ENCODE measurements at regions not wholly inside any gene's neighbourhood (a gene's known extent, or its start where the extent isn't known, plus 50 kb on each side); places are given as distances from the start of the nearest gene placed in this dataset.

- dilution Hi-C loops (cut with MboI; ENCODE audit: extremely low pct_ligation_motif_present, low sequenced_read_pairs), result no loop called here
These were observed 199.5 kb upstream of the TMEM196 start for GRCh38 chr7:19972876-19973275.

More at GRCh38 chr7:19972876-19973275, 199.5 kb upstream of the TMEM196 start:
- TF ChIP-seq CTCF (IDR thresholded peaks at IDR 0.05; ENCODE audit: extremely low read depth in 1 of 2, insufficient read depth in 1 of 2, low read depth in 1 of 2, low read length in 2 of 2) (no peak), EZH2 (IDR thresholded peaks at IDR 0.05; ENCODE audit: borderline replicate concordance, low read depth, low read length, severe bottlenecking) (no peak), GATA2 (IDR thresholded peaks at IDR 0.05; ENCODE audit: insufficient read depth, insufficient read length, low read depth, low read length) (no peak), FOS (IDR thresholded peaks at IDR 0.05; ENCODE audit: borderline replicate concordance, insufficient read depth, low read length) (no peak), JUN (IDR thresholded peaks at IDR 0.05; ENCODE audit: borderline replicate concordance, insufficient read depth, insufficient read length, low read depth) (no peak), POLR2AphosphoS5 (IDR thresholded peaks at IDR 0.05; ENCODE audit: insufficient read depth, low read depth, low read length) (no peak), MYC (IDR thresholded peaks at IDR 0.05; ENCODE audit: low read depth, low read length) (no peak), POLR2A (IDR thresholded peaks at IDR 0.05; ENCODE audit: low read depth, low read length) (no peak)
- TF ChIP-seq, protein P1, sequence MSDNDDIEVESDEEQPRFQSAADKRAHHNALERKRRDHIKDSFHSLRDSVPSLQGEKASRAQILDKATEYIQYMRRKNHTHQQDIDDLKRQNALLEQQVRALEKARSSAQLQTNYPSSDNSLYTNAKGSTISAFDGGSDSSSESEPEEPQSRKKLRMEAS (IDR thresholded peaks at IDR 0.05; ENCODE audit: insufficient read depth, insufficient read length), result no peak
- ChIA-PET POLR2A (no interaction called here), CTCF (no interaction called here)
- Histone ChIP-seq H3K79me2 (ENCODE audit: control insufficient read depth, insufficient read depth, low read length) (no peaks in the 10 kb centered on the region), H3K27ac (ENCODE audit: insufficient read depth, low read depth, low read length) (no peak overlapping the region), H3K9me1 (replicated peaks; ENCODE audit: control insufficient read depth, extremely low read depth, insufficient read depth, low read length) (no peaks in the 10 kb centered on the region), H3K4me1 (ENCODE audit: control insufficient read depth, extremely low read depth, insufficient read depth, low read length) (peaks cover 15% of the 10 kb centered on the region), H3K9ac (replicated peaks; ENCODE audit: extremely low read depth, insufficient read depth, low read length) (no peak overlapping the region), H2AFZ (ENCODE audit: low read depth, low read length) (no peak overlapping the region), H3K36me3 (ENCODE audit: control insufficient read depth in 2 of 2, extremely low read depth in 1 of 2, insufficient read depth in 2 of 2, low read length in 2 of 2) (no peaks in the 10 kb centered on the region), H3K27me3 (ENCODE audit: control insufficient read depth in 2 of 2, insufficient read depth in 2 of 2, low read length in 2 of 2) (no peaks in the 10 kb centered on the region), H3K9me3 (replicated peaks; ENCODE audit: control insufficient read depth, insufficient read depth, low read length) (no peaks in the 10 kb centered on the region), H4K20me1 (replicated peaks; ENCODE audit: control insufficient read depth, extremely low read depth, insufficient read depth, low read length) (no peaks in the 10 kb centered on the region), H3K4me3 (replicated peaks in 1 of 3; ENCODE audit: insufficient read depth in 1 of 3, low read depth in 1 of 3, low read length in 3 of 3) (no peak overlapping the region), H3K4me2 (ENCODE audit: insufficient read depth, low read length) (no peak overlapping the region)
- intact Hi-C loops (cut with micrococcal nuclease), result loop anchor here (5.0 kb wide), 2 partner anchors 56 to 334 kb away; no protein-coding TSS in a partner anchor
- DNase-seq (ENCODE audit: low read depth, low spot score) (no peak), FAIRE-seq (no peak)
- no TSS peak for BruUV-seq (replicated peaks)
